Fibroblast of villous mesenchyme (primary cell): ENCODE measurements at regions not wholly inside any gene's neighbourhood (a gene's known extent, or its start where the extent isn't known, plus 50 kb on each side); places are given as distances from the start of the nearest gene placed in this dataset.

Experiments used
- DNase-seq: peaks from one replicate; pipeline ENCODE4 v3.0.0-alpha.2; 2010; ENCODE audit warnings: low read depth
- H3K4me3 ChIP-seq: 2 replicates; pipeline ENCODE4 v1.5.1; 2011; ENCODE audit warnings: low read depth, mild to moderate bottlenecking, low read length
- CTCF ChIP-seq: IDR thresholded peaks from 2 replicates; pipeline ENCODE4 v1.5.1; 2012; ENCODE audit warnings: low read depth, mild to moderate bottlenecking, low read length; ENCODE audit not compliant: insufficient read depth

DNA sequence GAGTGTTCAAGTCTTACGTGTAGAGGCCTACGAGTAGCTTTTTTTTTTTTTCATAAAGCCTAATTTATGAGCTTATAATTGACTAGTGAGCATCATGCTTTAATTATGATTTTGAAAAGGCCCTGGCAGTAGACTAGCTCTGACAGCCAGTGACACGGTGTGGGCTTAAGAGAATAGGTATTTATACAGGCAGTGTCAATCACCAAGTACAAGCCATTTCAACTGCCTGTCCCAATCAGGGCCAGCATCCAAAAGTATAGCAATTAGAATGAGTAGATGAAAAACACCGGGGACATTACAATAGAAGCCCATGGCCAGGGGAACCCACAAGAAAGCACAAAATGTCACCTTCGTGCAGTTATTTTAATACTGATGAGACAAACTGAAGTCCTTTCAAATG lies 552.8 kb downstream of the CAAP1 start:
- no peak for TF ChIP-seq CTCF
- DNase-seq = no peak
- H3K4me3 ChIP-seq = no peak overlapping the region

DNA sequence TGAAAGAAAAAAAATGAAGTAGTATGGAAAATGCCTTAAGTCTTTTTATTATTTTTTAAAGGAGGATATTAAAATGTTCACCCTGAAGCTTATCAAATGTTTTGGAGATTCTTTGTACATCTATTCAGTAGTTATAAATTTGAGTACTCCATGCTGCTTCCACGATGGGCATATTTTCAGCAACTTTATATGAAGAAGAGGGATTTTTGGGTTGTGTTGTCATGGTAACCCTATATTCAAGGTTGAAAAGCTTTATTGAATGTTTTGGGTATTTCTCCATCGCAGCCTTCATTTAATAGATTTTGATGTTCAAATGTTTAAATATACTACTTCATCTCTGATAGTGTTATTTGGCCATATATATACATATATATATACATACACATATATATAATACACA lies 557.5 kb downstream of the CAAP1 start:
- TF ChIP-seq CTCF = no peak
- DNase-seq = no peak

DNA sequence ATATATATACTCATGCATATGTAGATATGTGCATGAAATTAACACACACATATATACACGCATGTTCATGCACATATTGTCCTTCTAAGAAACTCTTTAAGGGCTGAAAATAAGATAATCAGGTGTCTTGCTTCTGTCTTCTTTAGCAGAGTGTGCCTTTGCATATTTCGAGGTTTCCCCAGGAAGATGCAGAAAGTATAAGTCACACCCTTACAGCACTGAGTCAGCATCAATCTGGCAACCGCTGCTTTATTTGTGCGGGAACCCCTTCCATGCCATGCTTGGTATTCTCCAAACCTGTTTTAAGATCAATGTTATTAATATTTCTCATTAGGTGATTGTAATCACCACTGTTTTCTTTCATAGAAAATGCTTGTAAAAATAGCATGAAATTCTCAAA lies 557.9 kb downstream of the CAAP1 start:
- no peak for DNase-seq
- H3K4me3 ChIP-seq = no peak overlapping the region
- TF ChIP-seq CTCF = no peak

More for the DNA sequence above, 557.5 kb downstream of the CAAP1 start:
- no peak overlapping the region for H3K4me3 ChIP-seq

- TF ChIP-seq CTCF = no peak
- no peak overlapping the region for H3K4me3 ChIP-seq
- DNase-seq = no peak
Measured at GRCh38 chr9:26331223-26331622, 561.4 kb downstream of the CAAP1 start.

DNA sequence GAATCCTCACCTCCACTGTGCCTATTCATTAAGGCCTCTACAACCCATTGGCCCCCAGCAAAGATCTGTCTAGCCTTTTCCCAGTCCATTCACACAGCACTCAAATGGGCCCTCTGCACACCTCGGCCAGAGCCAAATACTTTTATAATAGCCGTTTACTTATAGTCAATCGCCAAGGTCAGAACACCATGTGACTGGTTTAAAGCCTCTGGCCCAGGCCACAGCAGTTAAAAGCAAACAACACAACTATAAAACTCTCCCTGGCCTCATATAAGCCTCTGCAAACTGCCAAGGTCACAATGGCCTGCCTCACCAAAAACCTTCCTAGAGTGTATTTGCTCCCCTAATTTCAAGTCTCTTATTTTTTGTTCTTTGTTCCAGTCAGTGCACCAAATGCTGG lies 562.6 kb downstream of the CAAP1 start:
- TF ChIP-seq CTCF = no peak
- no peak for DNase-seq
- H3K4me3 ChIP-seq = no peak overlapping the region

- TF ChIP-seq CTCF = peak; percentile 67
- H3K4me3 ChIP-seq = no peak overlapping the region
- peak; percentile 58 for DNase-seq
Measured at GRCh38 chr9:26326563-26326962, 566.0 kb downstream of the CAAP1 start.

- DNase-seq = no peak
Measured at GRCh38 chr9:26325444-26325829, 567.2 kb downstream of the CAAP1 start.

More at GRCh38 chr9:26325444-26325829, 567.2 kb downstream of the CAAP1 start:
- no peak for TF ChIP-seq CTCF
- H3K4me3 ChIP-seq = no peak overlapping the region
